HL-60/S4 (cell line): ENCODE measurements at regions not wholly inside any gene's neighbourhood (a gene's known extent, or its start where the extent isn't known, plus 50 kb on each side); places are given as distances from the start of the nearest gene placed in this dataset.
"Not testable (repeated sequence)": the region's sequence is repeated elsewhere in the genome, so short reads cannot be mapped to it uniquely, and the experiment has no call there.

ENCODE experiments used
- in situ Hi-C: fragments of 300-500 bp; cut with MboI; formaldehyde crosslinking; loops from 2 replicates; pipeline ENCODE4 v1.14.3; 2022; ENCODE audit warnings: low sequenced_read_pairs

GRCh38 chr21:28068455-28069358 is 924.0 kb downstream of the LTN1 start:
- in situ Hi-C loops = no loop called here

DNA sequence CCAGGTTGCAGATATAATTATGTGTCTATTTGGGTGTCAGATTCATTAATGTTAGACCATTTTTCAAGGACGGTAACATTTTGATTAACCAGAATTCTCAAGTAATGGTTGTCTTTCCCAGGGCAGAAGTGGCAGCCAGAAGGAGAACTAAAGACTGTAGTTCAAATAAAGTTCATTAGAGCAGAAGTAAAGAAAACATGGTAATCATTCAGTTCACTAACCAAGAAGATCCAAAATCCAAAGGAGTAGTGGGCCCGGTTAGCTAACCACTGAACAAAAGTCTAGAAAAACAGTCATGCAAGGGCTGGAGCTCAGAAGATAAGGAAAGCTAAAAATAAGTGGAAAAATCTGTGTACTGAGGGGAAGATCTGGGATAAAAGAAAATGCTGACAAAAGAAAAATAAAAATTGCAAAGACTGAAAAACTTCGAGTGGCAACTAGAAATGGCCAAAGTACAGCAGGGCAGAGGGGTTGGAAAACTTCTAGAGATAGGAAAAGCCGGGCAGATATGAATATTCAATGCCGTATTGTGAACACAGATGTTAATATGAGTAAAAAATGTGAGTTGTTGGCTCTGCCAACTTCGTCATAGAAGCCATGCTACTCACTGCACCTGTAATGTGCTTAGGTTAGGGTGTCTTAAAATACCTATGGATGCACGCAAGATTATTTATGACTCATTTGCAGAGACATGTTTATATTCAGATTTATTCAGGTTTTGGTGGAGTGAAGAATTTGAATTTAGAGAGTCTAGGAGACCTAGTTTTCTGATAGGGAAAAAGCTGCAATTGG is 925.9 kb downstream of the LTN1 start:
- in situ Hi-C loops = no loop called here

- in situ Hi-C loops = no loop called here
Measured at GRCh38 chr21:28066076-28066475, 926.6 kb downstream of the LTN1 start.

GRCh38 chr21:28063241-28064216 is 929.1 kb downstream of the LTN1 start:
- in situ Hi-C loops = no loop called here

DNA sequence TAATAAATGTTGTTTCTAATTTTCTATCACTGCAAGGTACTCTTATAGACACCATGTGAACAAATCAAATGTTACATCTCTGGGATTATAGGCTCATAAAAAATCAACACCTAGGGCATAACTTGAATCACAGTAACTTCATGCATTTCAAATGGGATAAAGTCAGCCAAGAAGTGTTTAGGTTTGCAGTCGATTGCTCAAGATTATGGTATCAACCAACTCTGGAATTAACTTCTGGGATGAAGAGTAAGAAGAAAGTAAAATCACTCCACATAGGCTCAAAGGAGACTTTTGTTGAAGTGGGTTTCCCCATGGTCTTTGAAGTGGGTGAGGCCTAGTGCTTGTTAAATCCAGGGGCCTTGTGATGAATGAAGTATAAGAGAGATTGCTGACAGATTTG is 939.7 kb downstream of the LTN1 start:
- in situ Hi-C loops = not testable (repeated sequence)

GRCh38 chr21:28051649-28052048 is 941.0 kb downstream of the LTN1 start:
- in situ Hi-C loops = not testable (repeated sequence)

GRCh38 chr21:28035692-28036091 is 957.0 kb downstream of the LTN1 start:
- in situ Hi-C loops = not testable (repeated sequence)

DNA sequence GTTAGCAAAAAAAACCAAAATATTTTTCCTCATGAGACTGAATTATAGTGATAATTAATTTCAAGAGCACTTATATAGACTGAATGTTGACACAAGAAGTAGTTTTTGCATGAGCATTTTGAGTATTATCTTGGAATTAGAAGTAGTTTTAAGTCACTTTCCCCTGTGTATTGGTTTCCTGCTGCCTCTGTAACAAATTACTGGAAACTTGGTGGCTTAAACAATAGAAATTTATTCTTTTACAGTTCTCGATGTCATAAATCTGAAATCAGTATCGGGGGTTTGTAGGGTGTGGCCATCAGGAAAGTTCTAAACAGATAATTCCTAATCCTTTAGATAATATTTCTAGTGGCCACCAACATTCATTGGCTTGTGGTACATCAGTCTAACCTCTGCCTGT is 957.8 kb downstream of the LTN1 start:
- in situ Hi-C loops = not testable (repeated sequence)

DNA sequence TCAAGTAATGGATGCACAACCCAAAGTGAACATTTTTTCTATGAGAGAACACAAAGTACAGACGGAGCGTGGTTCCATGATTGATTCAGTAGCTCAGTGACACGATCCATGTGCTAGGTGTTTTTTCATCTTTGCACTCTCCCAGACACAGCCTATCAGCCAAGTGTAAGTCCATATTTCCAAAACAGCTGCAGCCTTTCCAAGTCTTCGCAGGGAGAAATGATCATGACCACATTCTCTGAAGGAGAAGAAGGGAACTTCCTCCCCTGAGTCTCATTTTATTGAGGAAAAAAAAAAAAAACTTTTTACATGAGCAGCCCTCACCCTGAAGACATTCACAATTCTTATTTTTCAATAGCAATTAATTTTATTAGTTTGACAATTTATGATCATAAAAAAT is 958.3 kb downstream of the LTN1 start:
- in situ Hi-C loops = not testable (repeated sequence)

- in situ Hi-C loops = not testable (repeated sequence)
Measured at GRCh38 chr21:28032652-28033051, 960.0 kb downstream of the LTN1 start.

DNA sequence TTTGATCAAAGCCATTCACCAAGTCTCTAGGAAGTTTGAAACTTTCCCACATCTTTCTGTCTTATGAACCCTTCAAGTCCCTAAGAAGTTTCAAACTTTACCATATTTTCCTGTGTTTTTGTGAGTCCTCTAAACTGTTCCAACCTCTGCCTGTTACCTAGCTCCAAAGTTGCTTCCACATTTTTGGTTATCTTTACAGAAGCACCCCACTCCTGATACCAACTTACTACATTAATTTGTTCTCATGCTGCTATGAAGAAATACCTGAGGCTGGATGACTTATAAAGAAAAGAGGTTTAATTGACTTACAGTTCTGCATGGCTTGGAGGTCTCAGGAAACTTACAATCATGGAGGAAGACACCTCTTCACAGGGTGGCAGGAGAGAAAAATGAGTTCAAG is 961.6 kb downstream of the LTN1 start:
- in situ Hi-C loops = not testable (repeated sequence)

DNA sequence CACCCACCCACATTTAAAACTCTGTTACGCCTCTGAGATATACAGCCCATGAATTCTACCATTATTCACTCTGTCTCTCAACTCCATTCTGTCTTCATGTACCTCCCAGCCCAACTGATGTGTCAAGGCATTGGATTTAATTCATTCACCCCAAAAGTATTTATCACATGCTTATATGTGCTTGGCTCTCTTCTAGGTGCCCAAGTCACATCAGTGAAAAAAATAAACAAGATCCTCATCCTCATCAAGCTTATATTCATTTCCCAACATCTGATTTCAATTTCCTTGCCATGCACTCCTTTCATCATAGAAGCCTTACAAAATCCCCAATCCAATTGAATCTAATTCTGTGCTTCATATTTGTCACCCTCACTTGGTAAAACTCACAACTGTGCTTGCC is 967.6 kb downstream of the LTN1 start:
- in situ Hi-C loops = no loop called here

GRCh38 chr21:28018741-28019669 is 973.7 kb downstream of the LTN1 start:
- in situ Hi-C loops = no loop called here

DNA sequence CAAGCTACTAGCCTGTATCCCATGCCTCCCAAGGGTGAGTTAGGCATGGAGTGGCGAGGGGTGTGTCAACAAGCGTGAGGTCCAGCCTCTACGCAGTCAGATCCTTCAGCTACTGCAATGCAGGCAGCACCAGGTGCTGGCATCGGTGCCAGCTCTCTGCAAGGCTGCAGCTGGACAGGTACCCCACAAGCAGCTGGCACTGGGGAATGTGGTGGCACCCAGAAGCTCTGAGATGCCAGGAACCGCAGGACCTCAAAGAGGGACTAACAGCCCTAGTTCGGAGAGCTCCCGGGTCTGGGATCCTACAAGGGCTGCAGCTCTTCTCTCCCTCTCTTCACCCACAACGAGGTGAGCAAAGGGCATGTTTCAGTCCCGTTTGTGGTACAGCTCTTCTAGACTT is 974.5 kb downstream of the LTN1 start:
- in situ Hi-C loops = no loop called here

DNA sequence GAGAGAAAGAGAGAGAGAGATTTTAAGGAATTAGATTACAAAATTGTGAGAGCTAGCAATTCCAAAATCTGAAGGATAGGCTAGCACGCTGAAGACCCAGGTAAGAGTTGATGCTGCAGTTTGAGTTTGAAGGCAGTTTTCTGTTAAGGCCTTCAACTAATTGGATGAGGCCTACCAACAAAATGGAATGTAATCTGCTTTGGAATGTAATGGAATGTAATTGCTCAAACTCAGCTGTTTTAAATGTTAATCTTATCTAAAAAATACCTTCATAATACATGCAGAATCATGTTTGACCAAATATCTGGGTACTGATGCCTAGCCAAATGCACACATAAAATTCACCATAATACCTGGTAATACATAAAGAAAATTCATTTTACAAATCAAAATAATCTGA is 976.1 kb downstream of the LTN1 start:
- in situ Hi-C loops = no loop called here

GRCh38 chr21:28013123-28013522 is 979.6 kb downstream of the LTN1 start:
- in situ Hi-C loops = not testable (repeated sequence)

DNA sequence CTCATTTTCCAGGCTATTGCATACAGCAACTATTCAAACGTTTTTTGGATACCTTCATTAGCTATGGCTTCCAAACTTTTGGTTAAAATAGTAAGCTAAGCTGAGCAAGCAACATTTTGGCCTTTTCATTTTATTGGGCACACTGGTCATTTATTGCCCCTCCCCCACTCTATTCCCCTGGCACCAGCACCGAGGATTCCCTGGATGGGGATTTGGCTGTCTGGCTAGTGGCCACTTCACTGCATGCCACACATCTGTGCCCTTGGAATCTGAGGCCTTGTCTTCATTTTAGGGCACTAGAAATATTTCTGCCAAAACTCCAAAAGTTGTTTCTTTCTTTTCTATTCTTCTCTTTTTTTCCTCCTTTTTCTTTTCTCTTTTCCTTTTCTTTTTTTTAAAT is 980.7 kb downstream of the LTN1 start:
- in situ Hi-C loops = not testable (repeated sequence)

GRCh38 chr21:28008245-28008644 is 984.4 kb downstream of the LTN1 start:
- in situ Hi-C loops = not testable (repeated sequence)

- in situ Hi-C loops = not testable (repeated sequence)
Measured at GRCh38 chr21:28003627-28004026, 989.0 kb downstream of the LTN1 start.

- in situ Hi-C loops = not testable (repeated sequence)
Measured at GRCh38 chr21:27996906-27997305, 995.8 kb downstream of the LTN1 start.
